SK-N-SH (cell line): ENCODE measurements at regions not wholly inside any gene's neighbourhood (a gene's known extent, or its start where the extent isn't known, plus 50 kb on each side); places are given as distances from the start of the nearest gene placed in this dataset.

Experiments used
- CTCF ChIA-PET: fragments of 300-600, 350-600 bp; formaldehyde crosslinking; extraction: SDS; loops from one replicate; lab custom pipeline; 2021; lab: Yijun Ruan, JAX
- POLR2A ChIA-PET: fragments of 350-600 bp; sonication (Branson Sonifier 250); formaldehyde crosslinking; extraction: SDS; loops from one replicate; lab custom pipeline; 2020; ENCODE audit warnings: antibody characterized with exemption, inconsistent platforms; lab: Yijun Ruan, JAX
- DNase-seq: peaks from one replicate; pipeline ENCODE4 v3.0.0; 2012
- H2AFZ ChIP-seq: fragments of 200-600 bp; sonication (generic); 2 replicates; pipeline ENCODE4 v1.8.1; 2016; ENCODE audit warnings: antibody characterized with exemption, mild to moderate bottlenecking, low read depth
- H3F3A ChIP-seq: fragments of 200-600 bp; sonication (generic); replicated peaks from 2 replicates; pipeline ENCODE3; 2016; ENCODE audit warnings: antibody characterized with exemption, mild to moderate bottlenecking; ENCODE audit not compliant: insufficient read depth
- H3K27ac ChIP-seq, 2 experiments: fragments of 200-500 bp in 1 of 2; fragments of 200-600 bp in 1 of 2; sonication (Bioruptor generic) in 1 of 2; sonication (generic), shearing (Covaris generic) in 1 of 2; 2 replicates each; pipeline versions ENCODE4 v1.5.1 to v1.6.1; 2014 to 2016; ENCODE audit warnings: low read depth in 2 of 2, inconsistent platforms in 1 of 2, low read length in 1 of 2, mild to moderate bottlenecking in 1 of 2, mixed read lengths in 1 of 2
- H3K27me3 ChIP-seq: fragments of 200-600 bp; sonication (generic), shearing (Covaris generic); 2 replicates; pipeline ENCODE4 v1.6.1; 2016; ENCODE audit warnings: mixed run types; ENCODE audit not compliant: insufficient read depth
- H3K36me3 ChIP-seq, 2 experiments: fragments of 200-500 bp in 1 of 2; fragments of 200-600 bp in 1 of 2; sonication (Bioruptor generic) in 1 of 2; sonication (generic) in 1 of 2; replicated peaks in 1 of 2; 2 replicates each; pipeline versions ENCODE3 to v1.5.1; 2014 to 2016; ENCODE audit warnings: low read length in 1 of 2, mild to moderate bottlenecking in 1 of 2; ENCODE audit not compliant: insufficient read depth in 2 of 2, control insufficient read depth in 1 of 2
- H3K4me1 ChIP-seq, 2 experiments: fragments of 200-500 bp in 1 of 2; fragments of 200-600 bp in 1 of 2; sonication (Bioruptor generic) in 1 of 2; sonication (generic), shearing (Covaris generic) in 1 of 2; 2 replicates each; pipeline versions ENCODE4 v1.5.1 to v1.6.1; 2014 to 2016; ENCODE audit warnings: low read depth in 1 of 2, low read length in 1 of 2, mixed run types in 1 of 2; ENCODE audit not compliant: insufficient read depth in 2 of 2, control insufficient read depth in 1 of 2
- H3K4me2 ChIP-seq: fragments of 200-600 bp; sonication (generic), shearing (Covaris generic); 2 replicates; pipeline ENCODE4 v1.6.1; 2017; ENCODE audit warnings: mixed run types
- H3K4me3 ChIP-seq, 2 experiments: fragments of 200-500 bp in 1 of 2; fragments of 200-600 bp in 1 of 2; sonication (Bioruptor generic) in 1 of 2; sonication (generic), shearing (Covaris generic) in 1 of 2; 2 replicates each; pipeline versions ENCODE4 v1.5.1 to v1.8.1; 2014 to 2016; ENCODE audit warnings: low read depth in 2 of 2, inconsistent platforms in 1 of 2, low read length in 1 of 2, mild to moderate bottlenecking in 1 of 2, mixed read lengths in 1 of 2, moderate library complexity in 1 of 2
- H3K79me2 ChIP-seq: fragments of 200-600 bp; sonication (generic); 2 replicates; pipeline ENCODE4 v1.8.1; 2017; ENCODE audit warnings: mild to moderate bottlenecking; ENCODE audit not compliant: insufficient read depth
- H3K9ac ChIP-seq: fragments of 200-600 bp; sonication (generic); 2 replicates; pipeline ENCODE4 v1.6.1; 2017; ENCODE audit warnings: mixed run types
- H3K9me2 ChIP-seq: fragments of 200-600 bp; sonication (generic); 2 replicates; pipeline ENCODE4 v1.6.1; 2017; ENCODE audit warnings: mixed run types
- H3K9me3 ChIP-seq: fragments of 200-600 bp; sonication (generic); 2 replicates; pipeline ENCODE4 v1.6.1; 2017; ENCODE audit warnings: mixed run types, mild to moderate bottlenecking, moderate library complexity
- H4K20me1 ChIP-seq: fragments of 200-600 bp; sonication (generic); 2 replicates; pipeline ENCODE4 v1.6.1; 2017; ENCODE audit warnings: mild to moderate bottlenecking, mixed run types; ENCODE audit not compliant: insufficient read depth
- CTCF ChIP-seq: fragments of 200-600 bp; sonication (generic); IDR thresholded peaks from 2 replicates; pipeline ENCODE4 v1.6.1; 2017; ENCODE audit warnings: antibody characterized with exemption, mild to moderate bottlenecking, moderate library complexity
- FOXM1 ChIP-seq: IDR thresholded peaks from 2 replicates; pipeline ENCODE4 v1.4.0; 2012; ENCODE audit warnings: low read depth, mild to moderate bottlenecking
- GABPA ChIP-seq: IDR thresholded peaks from 2 replicates; pipeline ENCODE4 v1.4.0; 2012; ENCODE audit warnings: low read depth, mild to moderate bottlenecking
- GATA2 ChIP-seq: sonication (generic); formaldehyde crosslinking; IDR thresholded peaks from 2 replicates; pipeline ENCODE4 v1.5.0; 2020; ENCODE audit warnings: mild to moderate bottlenecking, missing genetic modification reagents
- JUND ChIP-seq: IDR thresholded peaks from 2 replicates; pipeline ENCODE4 v1.4.0; 2012
- MAX ChIP-seq: IDR thresholded peaks from 2 replicates; pipeline ENCODE4 v1.4.0; 2012; ENCODE audit warnings: low read depth
- MXI1 ChIP-seq: IDR thresholded peaks from 2 replicates; pipeline ENCODE4 v1.6.1; 2012; ENCODE audit warnings: mild to moderate bottlenecking, low read depth, low read length, improper control_type of control experiment
- RAD21 ChIP-seq: IDR thresholded peaks from 2 replicates; pipeline ENCODE4 v1.6.1; 2012; ENCODE audit warnings: mild to moderate bottlenecking, low read length
- RCOR1 ChIP-seq: fragments of 150-350 bp; IDR thresholded peaks from 2 replicates; pipeline ENCODE4 v1.6.1; 2017; ENCODE audit warnings: antibody characterized with exemption, low read length
- RFX5 ChIP-seq: IDR thresholded peaks from 2 replicates; pipeline ENCODE4 v1.6.1; 2012; ENCODE audit warnings: mild to moderate bottlenecking, improper control_type of control experiment, low read length
- RXRA ChIP-seq: IDR thresholded peaks from 2 replicates; pipeline ENCODE4 v1.4.0; 2012; ENCODE audit warnings: low read depth, mild to moderate bottlenecking, borderline replicate concordance
- SIN3A ChIP-seq: IDR thresholded peaks from 2 replicates; pipeline ENCODE4 v1.6.1; 2012; ENCODE audit warnings: low read depth, mild to moderate bottlenecking, low read length, moderate library complexity, borderline replicate concordance
- SMC3 ChIP-seq: IDR thresholded peaks from 2 replicates; pipeline ENCODE4 v1.6.1; 2012; ENCODE audit warnings: low read depth, low read length, improper control_type of control experiment
- TCF12 ChIP-seq: IDR thresholded peaks from 2 replicates; pipeline ENCODE4 v1.4.0; 2012
- WGBS: methylation state at CpG from one replicate; pipeline ENCODE4 v1.1.6; 2017; ENCODE audit warnings: low lambda C conversion rate; 5-methylcytosine and 5-hydroxymethylcytosine counted together

- H4K20me1 ChIP-seq: no peaks in the 10 kb centered on the region
- H3K27ac ChIP-seq: no peak overlapping the region
- H3K79me2 ChIP-seq: no peaks in the 10 kb centered on the region
- H2AFZ ChIP-seq: no peak overlapping the region
- TF ChIP-seq SMC3: no peak
- no peak for TF ChIP-seq RAD21
- TF ChIP-seq GATA2: no peak
- no peak for TF ChIP-seq RFX5
- TF ChIP-seq RXRA: no peak
- no peak for TF ChIP-seq SIN3A
- no peak for TF ChIP-seq CTCF
- no peak for TF ChIP-seq JUND
- no peak for TF ChIP-seq TCF12
- no peaks in the 10 kb centered on the region for H3K36me3 ChIP-seq
- no peaks in the 10 kb centered on the region for H3K9me3 ChIP-seq
- no peaks in the 10 kb centered on the region for H3K4me1 ChIP-seq
- CTCF ChIA-PET: interaction anchor here (1.1 kb wide), 1 partner anchor 11 kb away, joined by 3 read pairs; no protein-coding TSS in a partner anchor
- DNase-seq: no peak
- H3K9ac ChIP-seq: no peak overlapping the region
- WGBS: 72% methylated on average over 2 of the region's 2 CpGs
- no peak overlapping the region for H3K4me2 ChIP-seq
- H3K27me3 ChIP-seq: no peaks in the 10 kb centered on the region
- POLR2A ChIA-PET: no interaction called here
- no peak overlapping the region for H3K4me3 ChIP-seq
- H3F3A ChIP-seq: no peaks in the 10 kb centered on the region
- no peaks in the 10 kb centered on the region for H3K9me2 ChIP-seq
Measured at GRCh38 chr13:32894589-32895001, 121.6 kb upstream of the KL start.

GRCh38 chr13:32895296-32895695 lies 120.9 kb upstream of the KL start:
- no peak for DNase-seq
- Histone ChIP-seq H3K27me3 (no peaks in the 10 kb centered on the region), H3K36me3 (no peaks in the 10 kb centered on the region), H3K9ac (no peak overlapping the region), H3K9me3 (no peaks in the 10 kb centered on the region), H3K4me3 (no peak overlapping the region), H3K27ac (no peak overlapping the region), H4K20me1 (no peaks in the 10 kb centered on the region), H3K4me2 (no peak overlapping the region), H3F3A (no peaks in the 10 kb centered on the region), H3K9me2 (no peaks in the 10 kb centered on the region), H3K4me1 (no peaks in the 10 kb centered on the region), H2AFZ (no peak overlapping the region), H3K79me2 (no peaks in the 10 kb centered on the region)
- WGBS: 65% methylated on average over 3 of the region's 3 CpGs
- TF ChIP-seq TCF12 (no peak), MXI1 (no peak), RCOR1 (no peak), FOXM1 (no peak), MAX (no peak), RXRA (no peak), GABPA (no peak), GATA2 (no peak)
- ChIA-PET POLR2A (no interaction called here), CTCF (interaction anchor here (0.8 to 1.1 kb wide), 2 partner anchors 11 to 16 kb away, joined by 3 read pairs; no protein-coding TSS in a partner anchor)
